ENCODE measurements at regions not wholly inside any gene's neighbourhood (a gene's known extent, or its start where the extent isn't known, plus 50 kb on each side); places are given as distances from the start of the nearest gene placed in this dataset.

DNA sequence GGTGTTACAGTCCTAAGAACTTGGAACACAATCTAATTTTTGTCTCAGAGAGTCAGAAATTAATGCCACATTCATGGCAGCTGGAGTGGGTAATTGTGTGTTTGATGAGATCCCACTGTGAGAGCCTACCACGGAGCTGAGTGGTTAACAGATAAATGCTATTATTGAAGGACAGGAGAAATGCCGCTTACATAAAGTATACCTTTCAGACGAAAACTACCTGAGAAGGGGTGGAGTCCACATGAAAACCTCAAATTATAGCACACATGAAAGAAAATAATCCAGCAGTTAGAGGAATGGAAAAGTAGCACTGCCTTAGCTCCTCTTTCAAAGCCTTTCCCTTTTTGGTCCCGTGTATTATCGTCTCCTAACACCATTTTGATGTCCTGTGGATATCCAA lies 133.0 kb downstream of the BACH1 start:
- TF ChIP-seq, protein P1, sequence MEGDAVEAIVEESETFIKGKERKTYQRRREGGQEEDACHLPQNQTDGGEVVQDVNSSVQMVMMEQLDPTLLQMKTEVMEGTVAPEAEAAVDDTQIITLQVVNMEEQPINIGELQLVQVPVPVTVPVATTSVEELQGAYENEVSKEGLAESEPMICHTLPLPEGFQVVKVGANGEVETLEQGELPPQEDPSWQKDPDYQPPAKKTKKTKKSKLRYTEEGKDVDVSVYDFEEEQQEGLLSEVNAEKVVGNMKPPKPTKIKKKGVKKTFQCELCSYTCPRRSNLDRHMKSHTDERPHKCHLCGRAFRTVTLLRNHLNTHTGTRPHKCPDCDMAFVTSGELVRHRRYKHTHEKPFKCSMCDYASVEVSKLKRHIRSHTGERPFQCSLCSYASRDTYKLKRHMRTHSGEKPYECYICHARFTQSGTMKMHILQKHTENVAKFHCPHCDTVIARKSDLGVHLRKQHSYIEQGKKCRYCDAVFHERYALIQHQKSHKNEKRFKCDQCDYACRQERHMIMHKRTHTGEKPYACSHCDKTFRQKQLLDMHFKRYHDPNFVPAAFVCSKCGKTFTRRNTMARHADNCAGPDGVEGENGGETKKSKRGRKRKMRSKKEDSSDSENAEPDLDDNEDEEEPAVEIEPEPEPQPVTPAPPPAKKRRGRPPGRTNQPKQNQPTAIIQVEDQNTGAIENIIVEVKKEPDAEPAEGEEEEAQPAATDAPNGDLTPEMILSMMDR (IDR thresholded peaks at IDR 0.05), result no peak
- TF ChIP-seq POLR2A (IDR thresholded peaks at IDR 0.05), result no peak

Measured in lower leg skin (tissue), 3 donors.